ENCODE measurements at regions not wholly inside any gene's neighbourhood (a gene's known extent, or its start where the extent isn't known, plus 50 kb on each side); places are given as distances from the start of the nearest gene placed in this dataset.

DNA sequence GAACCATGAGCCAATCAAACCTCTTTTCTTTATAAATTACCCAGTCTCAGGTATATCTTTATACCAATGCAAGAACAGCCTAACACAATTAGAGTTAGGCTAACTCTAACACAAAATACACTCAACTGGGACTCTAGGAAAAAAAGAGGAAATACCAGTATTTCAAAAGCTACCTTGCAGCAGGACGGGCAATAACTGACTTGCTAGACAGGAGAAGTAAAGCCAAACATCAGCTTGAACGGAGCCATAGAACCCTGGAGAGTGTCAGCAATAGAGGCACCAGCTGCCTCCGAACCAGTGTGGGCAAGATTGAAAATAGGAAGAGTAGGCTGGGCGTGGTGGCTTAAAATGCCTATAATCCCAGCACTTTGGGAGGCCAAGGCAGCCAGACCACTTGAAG is 162.0 kb upstream of the SOX4 start:
- WGBS, 2 donors (ENCODE audit: extremely low coverage in 2 of 2, insufficient read length in 2 of 2, insufficient replicate concordance in 1 of 2) = no CpG with 5 or more reads among the region's 4 CpGs
- Histone ChIP-seq H2BK5ac (ENCODE audit: low read length) (no peak overlapping the region), H3K14ac (ENCODE audit: low read length) (no peak overlapping the region), H4K8ac (ENCODE audit: low read depth, low read length) (no peak overlapping the region), H3K27ac (replicated peaks; ENCODE audit: low read length) (no peak overlapping the region), H3K4me1 (ENCODE audit: control insufficient read depth in 2 of 2, insufficient read depth in 1 of 2, low read depth in 1 of 2, low read length in 2 of 2) (no peaks in the 10 kb centered on the region), H3K9me3 (replicated peaks in 1 of 2; ENCODE audit: control insufficient read depth in 2 of 2, insufficient read depth in 1 of 2, low read depth in 1 of 2, low read length in 2 of 2) (peaks cover 0 to under 1% of the 10 kb centered on the region in 2 donors), H3K36me3 (replicated peaks in 1 of 2; ENCODE audit: control insufficient read depth in 2 of 2, insufficient read depth in 2 of 2, low read length in 2 of 2) (no peaks in the 10 kb centered on the region), H4K91ac (ENCODE audit: low read depth, low read length, poor library complexity) (no peak overlapping the region), H3K9ac (ENCODE audit: low read depth, low read length, poor library complexity) (no peak overlapping the region), H2BK120ac (ENCODE audit: low read depth, low read length) (no peak overlapping the region), H3K79me1 (ENCODE audit: low read depth, low read length) (no peaks in the 10 kb centered on the region), H2BK12ac (ENCODE audit: low read length) (no peak overlapping the region), H3K4me2 (ENCODE audit: insufficient read depth, low read length, poor library complexity, severe bottlenecking) (no peak overlapping the region), H3K27me3 (ENCODE audit: control insufficient read depth in 3 of 3, insufficient read depth in 3 of 3, low read depth in 1 of 3, low read length in 3 of 3) (no peaks in the 10 kb centered on the region), H2AK5ac (ENCODE audit: low read depth, low read length) (no peak overlapping the region), H2BK15ac (ENCODE audit: low read length) (no peak overlapping the region), H3K4ac (ENCODE audit: low read length) (no peak overlapping the region), H3K4me3 (ENCODE audit: low read length in 2 of 2) (no peak overlapping the region), H3K23ac (ENCODE audit: low read depth, low read length, poor library complexity) (no peak overlapping the region), H2AFZ (ENCODE audit: low read length) (no peak overlapping the region), H3K18ac (ENCODE audit: low read length) (no peak overlapping the region)
- DNase-seq (ENCODE audit: low spot score) = no peak

DNA sequence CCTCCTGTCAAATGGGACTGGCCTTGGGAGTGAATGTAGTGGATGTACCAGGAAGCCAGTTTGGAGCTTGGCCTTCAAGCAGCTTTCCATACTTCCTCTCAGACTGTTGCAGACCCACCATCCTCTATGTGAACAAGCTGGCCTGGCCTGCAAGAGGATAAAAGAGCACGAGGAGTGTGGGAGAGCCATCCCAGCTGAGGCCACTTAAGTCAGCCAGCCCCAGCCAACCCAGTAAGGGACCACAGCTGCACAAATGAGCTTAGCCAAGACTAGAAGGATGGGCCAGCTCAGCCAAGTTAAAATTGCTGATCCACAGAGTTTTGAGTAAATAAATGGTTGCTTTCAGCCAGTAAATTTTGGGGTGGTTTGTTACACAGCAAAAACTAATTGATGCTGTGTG is 156.9 kb upstream of the SOX4 start:
- Histone ChIP-seq H2BK15ac (ENCODE audit: low read length) (peak overlapping the region; percentile 41), H3K27me3 (ENCODE audit: control insufficient read depth in 3 of 3, insufficient read depth in 3 of 3, low read depth in 1 of 3, low read length in 3 of 3) (no peaks in the 10 kb centered on the region), H2BK120ac (ENCODE audit: low read depth, low read length) (no peak overlapping the region), H4K91ac (ENCODE audit: low read depth, low read length, poor library complexity) (no peak overlapping the region), H3K4me2 (ENCODE audit: insufficient read depth, low read length, poor library complexity, severe bottlenecking) (no peak overlapping the region), H2AK5ac (ENCODE audit: low read depth, low read length) (peak overlapping the region; percentile 74), H3K27ac (replicated peaks; ENCODE audit: low read length) (no peak overlapping the region), H3K23ac (ENCODE audit: low read depth, low read length, poor library complexity) (no peak overlapping the region), H3K36me3 (replicated peaks in 1 of 2; ENCODE audit: control insufficient read depth in 2 of 2, insufficient read depth in 2 of 2, low read length in 2 of 2) (no peaks in the 10 kb centered on the region), H2BK12ac (ENCODE audit: low read length) (peak overlapping the region; percentile 75), H4K8ac (ENCODE audit: low read depth, low read length) (no peak overlapping the region), H3K18ac (ENCODE audit: low read length) (peak overlapping the region; percentile 46), H2BK5ac (ENCODE audit: low read length) (no peak overlapping the region), H3K79me1 (ENCODE audit: low read depth, low read length) (no peaks in the 10 kb centered on the region), H3K4me3 (ENCODE audit: low read length in 2 of 2) (peak overlapping the region in 1 of 2 donors; percentile 44), H3K4me1 (ENCODE audit: control insufficient read depth in 2 of 2, insufficient read depth in 1 of 2, low read depth in 1 of 2, low read length in 2 of 2) (no peaks in the 10 kb centered on the region), H2AFZ (ENCODE audit: low read length) (no peak overlapping the region), H3K9me3 (replicated peaks in 1 of 2; ENCODE audit: control insufficient read depth in 2 of 2, insufficient read depth in 1 of 2, low read depth in 1 of 2, low read length in 2 of 2) (peaks cover 2 to 3% of the 10 kb centered on the region in 2 donors), H3K14ac (ENCODE audit: low read length) (no peak overlapping the region), H3K4ac (ENCODE audit: low read length) (peak overlapping the region; percentile 45), H3K9ac (ENCODE audit: low read depth, low read length, poor library complexity) (peak overlapping the region; percentile 12)
- WGBS, 2 donors (ENCODE audit: extremely low coverage in 2 of 2, insufficient read length in 2 of 2, insufficient replicate concordance in 1 of 2) = no CpG with 5 or more reads among the region's 1 CpG
- no peak for DNase-seq (ENCODE audit: low spot score)

GRCh38 chr6:21437581-21437980 is 156.0 kb upstream of the SOX4 start:
- Histone ChIP-seq H2AFZ (ENCODE audit: low read length) (no peak overlapping the region), H3K18ac (ENCODE audit: low read length) (no peak overlapping the region), H3K36me3 (replicated peaks in 1 of 2; ENCODE audit: control insufficient read depth in 2 of 2, insufficient read depth in 2 of 2, low read length in 2 of 2) (no peaks in the 10 kb centered on the region), H3K79me1 (ENCODE audit: low read depth, low read length) (no peaks in the 10 kb centered on the region), H3K9ac (ENCODE audit: low read depth, low read length, poor library complexity) (no peak overlapping the region), H3K4me2 (ENCODE audit: insufficient read depth, low read length, poor library complexity, severe bottlenecking) (no peak overlapping the region), H4K8ac (ENCODE audit: low read depth, low read length) (no peak overlapping the region), H2BK5ac (ENCODE audit: low read length) (no peak overlapping the region), H4K91ac (ENCODE audit: low read depth, low read length, poor library complexity) (no peak overlapping the region), H3K23ac (ENCODE audit: low read depth, low read length, poor library complexity) (no peak overlapping the region), H2AK5ac (ENCODE audit: low read depth, low read length) (no peak overlapping the region), H3K9me3 (replicated peaks in 1 of 2; ENCODE audit: control insufficient read depth in 2 of 2, insufficient read depth in 1 of 2, low read depth in 1 of 2, low read length in 2 of 2) (peaks cover 2 to 3% of the 10 kb centered on the region in 2 donors), H3K27ac (replicated peaks; ENCODE audit: low read length) (no peak overlapping the region), H3K4me3 (ENCODE audit: low read length in 2 of 2) (no peak overlapping the region), H2BK120ac (ENCODE audit: low read depth, low read length) (no peak overlapping the region), H3K14ac (ENCODE audit: low read length) (no peak overlapping the region), H3K27me3 (ENCODE audit: control insufficient read depth in 3 of 3, insufficient read depth in 3 of 3, low read depth in 1 of 3, low read length in 3 of 3) (no peaks in the 10 kb centered on the region), H3K4me1 (ENCODE audit: control insufficient read depth in 2 of 2, insufficient read depth in 1 of 2, low read depth in 1 of 2, low read length in 2 of 2) (no peaks in the 10 kb centered on the region), H3K4ac (ENCODE audit: low read length) (no peak overlapping the region), H2BK15ac (ENCODE audit: low read length) (no peak overlapping the region), H2BK12ac (ENCODE audit: low read length) (no peak overlapping the region)
- no CpG with 5 or more reads among the region's 2 CpGs for WGBS, 2 donors (ENCODE audit: extremely low coverage in 2 of 2, insufficient read length in 2 of 2, insufficient replicate concordance in 1 of 2)
- DNase-seq (ENCODE audit: low spot score) = no peak

GRCh38 chr6:21438237-21438985 is 155.1 kb upstream of the SOX4 start:
- H3K36me3 ChIP-seq (replicated peaks in 1 of 2; ENCODE audit: control insufficient read depth in 2 of 2, insufficient read depth in 2 of 2, low read length in 2 of 2) = no peaks in the 10 kb centered on the region
- no peak overlapping the region for H3K4ac ChIP-seq (ENCODE audit: low read length)
- no peak overlapping the region for H2AK5ac ChIP-seq (ENCODE audit: low read depth, low read length)
- no peak overlapping the region for H3K23ac ChIP-seq (ENCODE audit: low read depth, low read length, poor library complexity)
- no peak overlapping the region for H3K14ac ChIP-seq (ENCODE audit: low read length)
- H4K8ac ChIP-seq (ENCODE audit: low read depth, low read length) = no peak overlapping the region
- H2BK15ac ChIP-seq (ENCODE audit: low read length) = no peak overlapping the region
- H3K4me3 ChIP-seq (ENCODE audit: low read length in 2 of 2) = no peak overlapping the region
- H3K4me2 ChIP-seq (ENCODE audit: insufficient read depth, low read length, poor library complexity, severe bottlenecking) = no peak overlapping the region
- H4K91ac ChIP-seq (ENCODE audit: low read depth, low read length, poor library complexity) = no peak overlapping the region
- H2AFZ ChIP-seq (ENCODE audit: low read length) = no peak overlapping the region
- H3K27ac ChIP-seq (replicated peaks; ENCODE audit: low read length) = no peak overlapping the region
- H3K9me3 ChIP-seq (replicated peaks in 1 of 2; ENCODE audit: control insufficient read depth in 2 of 2, insufficient read depth in 1 of 2, low read depth in 1 of 2, low read length in 2 of 2) = peaks cover 2 to 3% of the 10 kb centered on the region in 2 donors
- WGBS, 2 donors (ENCODE audit: extremely low coverage in 2 of 2, insufficient read length in 2 of 2, insufficient replicate concordance in 1 of 2) = no CpG with 5 or more reads among the region's 10 CpGs
- H3K27me3 ChIP-seq (ENCODE audit: control insufficient read depth in 3 of 3, insufficient read depth in 3 of 3, low read depth in 1 of 3, low read length in 3 of 3) = no peaks in the 10 kb centered on the region
- H2BK120ac ChIP-seq (ENCODE audit: low read depth, low read length) = no peak overlapping the region
- H3K4me1 ChIP-seq (ENCODE audit: control insufficient read depth in 2 of 2, insufficient read depth in 1 of 2, low read depth in 1 of 2, low read length in 2 of 2) = no peaks in the 10 kb centered on the region
- no peaks in the 10 kb centered on the region for H3K79me1 ChIP-seq (ENCODE audit: low read depth, low read length)
- no peak overlapping the region for H3K9ac ChIP-seq (ENCODE audit: low read depth, low read length, poor library complexity)
- no peak overlapping the region for H2BK12ac ChIP-seq (ENCODE audit: low read length)
- no peak for DNase-seq (ENCODE audit: low spot score)
- no peak overlapping the region for H2BK5ac ChIP-seq (ENCODE audit: low read length)
- H3K18ac ChIP-seq (ENCODE audit: low read length) = no peak overlapping the region

Data from neuronal stem cell (in vitro differentiated cells).